Activated B cell treated with CpG ODN at 0.5 μM for 24 hours (primary cell): ENCODE measurements at regions not wholly inside any gene's neighbourhood (a gene's known extent, or its start where the extent isn't known, plus 50 kb on each side); places are given as distances from the start of the nearest gene placed in this dataset.

Source experiments
- ATAC-seq: fragments of 200-7000 bp; cut with Tn5 transposase; one replicate; pipeline ENCODE4 v1.10.0; 2021; ENCODE audit warnings: low read depth, mild to moderate bottlenecking, moderate library complexity
- CTCF ChIA-PET: fragments of 350-600 bp; sonication (Branson Sonifier 250); formaldehyde crosslinking; loops from one replicate; lab custom pipeline; 2021; ENCODE audit warnings: antibody characterized with exemption; lab: Charles Lee
- POLR2A ChIA-PET: fragments of 350-600 bp; sonication (Branson Sonifier 250); formaldehyde crosslinking; loops from one replicate; lab custom pipeline; 2021; ENCODE audit warnings: antibody characterized with exemption; lab: Charles Lee
- DNase-seq: peaks from one replicate; pipeline ENCODE4 v3.0.0; 2022
- H3K27ac Mint-ChIP-seq: one replicate; pipeline ENCODE4 v1.8.0; 2020; ENCODE audit warnings: mixed read lengths
- H3K27me3 Mint-ChIP-seq: one replicate; pipeline ENCODE4 v1.8.0; 2021; ENCODE audit warnings: mixed read lengths
- H3K36me3 Mint-ChIP-seq: one replicate; pipeline ENCODE4 v1.8.0; 2021; ENCODE audit warnings: low read depth, mixed read lengths
- H3K4me1 Mint-ChIP-seq: one replicate; pipeline ENCODE4 v1.8.0; 2021; ENCODE audit warnings: mixed read lengths
- H3K4me3 Mint-ChIP-seq: one replicate; pipeline ENCODE4 v1.8.0; 2020; ENCODE audit warnings: mild to moderate bottlenecking, mixed read lengths
- H3K9me3 Mint-ChIP-seq: one replicate; pipeline ENCODE4 v1.8.0; 2020; ENCODE audit warnings: mixed read lengths
- CTCF ChIP-seq: fragments of 200-600 bp; IDR thresholded peaks from one replicate; pipeline ENCODE4 v1.8.0; 2022; ENCODE audit warnings: antibody characterized with exemption, mild to moderate bottlenecking
- intact Hi-C: fragments of 100-400 bp; cut with micrococcal nuclease; formaldehyde crosslinking; loops from one replicate; pipeline ENCODE4 v1.15.1; 2024

- ChIA-PET POLR2A (no interaction called here), CTCF (no interaction called here)
- no peaks in the 10 kb centered on the region for H3K9me3 Mint-ChIP-seq
- DNase-seq: no peak
- no peak overlapping the region for H3K27ac Mint-ChIP-seq
- intact Hi-C loops: no loop called here
- no peaks in the 10 kb centered on the region for H3K27me3 Mint-ChIP-seq
- no peak overlapping the region for H3K4me3 Mint-ChIP-seq
- no peak for TF ChIP-seq CTCF
- no peaks in the 10 kb centered on the region for H3K4me1 Mint-ChIP-seq
- no peaks in the 10 kb centered on the region for H3K36me3 Mint-ChIP-seq
- no peak for ATAC-seq
Observed at GRCh38 chr4:134390319-134390718, 188.7 kb upstream of the PABPC4L start.

DNA sequence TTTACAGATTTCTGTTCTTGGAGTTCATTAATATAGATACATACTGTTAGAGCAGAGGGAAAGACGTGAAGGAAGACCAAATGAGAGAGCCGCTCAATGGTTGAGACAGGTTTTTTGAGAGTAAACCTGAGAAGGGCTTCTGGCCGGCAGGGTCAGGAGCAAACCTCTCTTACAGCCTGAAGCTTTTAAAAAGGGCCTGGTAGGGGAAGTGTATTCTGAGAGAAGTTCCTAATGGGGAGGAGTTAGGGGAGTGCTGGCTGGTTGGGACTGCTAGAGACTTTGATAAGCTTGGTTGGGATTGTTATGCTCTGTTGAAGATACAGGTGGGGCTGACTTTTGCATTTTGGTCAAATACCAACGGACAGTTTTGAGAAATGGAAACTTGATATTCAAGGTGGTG lies 186.8 kb upstream of the PABPC4L start:
- no peak for ATAC-seq
- no peak overlapping the region for H3K4me3 Mint-ChIP-seq
- DNase-seq: no peak
- CTCF ChIA-PET: no interaction called here
- H3K27me3 Mint-ChIP-seq: no peaks in the 10 kb centered on the region
- no peak overlapping the region for H3K27ac Mint-ChIP-seq
- no peaks in the 10 kb centered on the region for H3K4me1 Mint-ChIP-seq
- intact Hi-C loops: no loop called here
- no peaks in the 10 kb centered on the region for H3K36me3 Mint-ChIP-seq
- no peaks in the 10 kb centered on the region for H3K9me3 Mint-ChIP-seq
- POLR2A ChIA-PET: no interaction called here
- TF ChIP-seq CTCF: no peak

DNA sequence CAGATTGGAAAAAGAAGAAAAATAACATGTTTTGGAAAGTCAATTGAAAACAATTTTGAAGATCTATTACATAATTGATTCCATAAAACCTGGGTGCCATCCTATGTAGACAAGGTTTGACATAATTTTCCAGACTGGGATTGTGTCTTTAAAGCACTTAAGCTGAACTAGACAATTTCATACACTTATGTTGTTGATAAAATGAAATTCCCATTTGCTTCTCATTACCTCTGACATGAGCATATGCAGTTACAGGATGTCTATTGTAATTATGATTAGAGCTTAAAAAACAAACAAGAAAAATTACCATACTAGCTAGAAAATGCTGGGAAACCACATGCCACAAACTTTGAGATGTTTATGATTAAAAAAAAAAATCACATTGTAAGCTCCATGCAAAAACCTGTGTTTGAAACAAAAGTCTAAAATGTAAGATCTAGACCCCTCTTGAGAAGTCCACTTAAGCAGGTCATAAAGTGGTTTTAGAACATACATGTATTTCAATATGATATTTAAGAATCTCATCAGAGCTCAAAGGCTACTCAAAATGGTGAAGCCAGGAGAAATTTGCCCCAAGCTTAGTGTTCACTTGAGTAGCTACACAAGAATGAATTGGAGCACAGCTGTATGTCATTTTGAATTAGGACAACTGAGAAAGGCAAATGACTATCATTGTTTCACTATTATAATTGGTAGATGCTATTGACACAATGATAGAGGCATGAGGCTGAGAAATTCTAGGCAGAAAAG lies 181.1 kb upstream of the PABPC4L start:
- no peaks in the 10 kb centered on the region for H3K27me3 Mint-ChIP-seq
- CTCF ChIA-PET: no interaction called here
- no peaks in the 10 kb centered on the region for H3K4me1 Mint-ChIP-seq
- H3K9me3 Mint-ChIP-seq: peaks cover 2% of the 10 kb centered on the region
- DNase-seq (no peak), ATAC-seq (no peak)
- intact Hi-C loops: no loop called here
- H3K4me3 Mint-ChIP-seq: no peak overlapping the region
- H3K27ac Mint-ChIP-seq: no peak overlapping the region
- no peaks in the 10 kb centered on the region for H3K36me3 Mint-ChIP-seq
- no peak for TF ChIP-seq CTCF
- POLR2A ChIA-PET: no interaction called here

- H3K4me1 Mint-ChIP-seq: no peaks in the 10 kb centered on the region
- ATAC-seq (no peak), DNase-seq (no peak)
- no peak overlapping the region for H3K27ac Mint-ChIP-seq
- no peak for TF ChIP-seq CTCF
- no peaks in the 10 kb centered on the region for H3K36me3 Mint-ChIP-seq
- POLR2A ChIA-PET: no interaction called here
- no peaks in the 10 kb centered on the region for H3K9me3 Mint-ChIP-seq
- CTCF ChIA-PET: no interaction called here
- no peaks in the 10 kb centered on the region for H3K27me3 Mint-ChIP-seq
- H3K4me3 Mint-ChIP-seq: no peak overlapping the region
- intact Hi-C loops: no loop called here
Observed at GRCh38 chr4:134375775-134376174, 174.2 kb upstream of the PABPC4L start.

DNA sequence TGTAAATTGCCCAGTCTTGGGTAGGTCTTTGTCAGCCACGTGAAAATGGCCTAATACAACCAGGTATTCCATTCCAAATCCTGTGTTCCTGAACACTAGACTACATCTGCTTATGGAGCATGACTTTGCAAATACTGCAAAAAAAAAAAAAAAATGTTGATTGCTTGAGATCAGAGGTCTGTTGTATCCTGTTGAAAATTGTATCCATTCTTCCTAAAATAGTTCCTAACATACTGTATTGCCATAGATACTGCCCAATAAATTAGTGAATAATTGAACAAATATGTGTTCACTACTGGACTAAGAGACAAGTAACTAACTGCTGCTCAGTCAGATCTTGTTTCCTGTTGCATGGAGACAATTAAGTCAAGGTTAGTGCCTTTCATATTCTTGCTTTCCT lies 164.3 kb upstream of the PABPC4L start:
- ChIA-PET CTCF (no interaction called here), POLR2A (no interaction called here)
- Mint-ChIP-seq H3K36me3 (no peaks in the 10 kb centered on the region), H3K27ac (no peak overlapping the region), H3K4me3 (no peak overlapping the region), H3K27me3 (no peaks in the 10 kb centered on the region), H3K4me1 (no peaks in the 10 kb centered on the region), H3K9me3 (no peaks in the 10 kb centered on the region)
- no peak for DNase-seq
- intact Hi-C loops: no loop called here
- ATAC-seq: no peak
- TF ChIP-seq CTCF: no peak
